GM12878 (cell line): ENCODE measurements at regions not wholly inside any gene's neighbourhood (a gene's known extent, or its start where the extent isn't known, plus 50 kb on each side); places are given as distances from the start of the nearest gene placed in this dataset.
"Not testable (repeated sequence)": the region's sequence is repeated elsewhere in the genome, so short reads cannot be mapped to it uniquely, and the experiment has no call there.

Source experiments
- ATAC-seq: fragments of 200-7000 bp; cut with Tn5 transposase; 3 replicates; pipeline ENCODE4 v1.9.1; 2020; ENCODE audit warnings: mild to moderate bottlenecking, moderate library complexity
- BruUV-seq: library from RNA; stranded (reverse); fragments of 400-500 nt; replicated peaks from 2 replicates; lab custom pipeline; 2021; lab: Mats Ljungman, UMichigan
- CTCF ChIA-PET: fragments of 300-600 bp; sonication (Branson Sonifier 250); formaldehyde crosslinking; extraction: SDS; loops from one replicate; lab custom pipeline; 2021; ENCODE audit warnings: inconsistent platforms; lab: Yijun Ruan, JAX
- POLR2A ChIA-PET: fragments of 350-600 bp; formaldehyde crosslinking; extraction: SDS; loops from one replicate; lab custom pipeline; 2021; ENCODE audit warnings: inconsistent platforms; lab: Charles Lee
- RAD21 ChIA-PET: fragments of 300-600 bp; sonication (Branson Sonifier 250); formaldehyde crosslinking; loops from one replicate; lab custom pipeline; 2023; ENCODE audit warnings: antibody characterized with exemption; ENCODE audit not compliant: unreplicated experiment; lab: Charles Lee
- SMC1A ChIA-PET: fragments of 300-600 bp; sonication (Branson Sonifier 250); formaldehyde crosslinking; loops from one replicate; lab custom pipeline; 2023; ENCODE audit not compliant: unreplicated experiment, uncharacterized antibody; lab: Charles Lee
- DNase-seq: peaks from one replicate; pipeline ENCODE4 v3.0.0-alpha.2; 2011; ENCODE audit warnings: low read depth, low spot score
- FAIRE-seq: peaks from 3 replicates; lab custom pipeline; 2011; peaks lifted over from hg19 to GRCh38; lab: Jason Lieb, UNC
- H2AFZ ChIP-seq: 2 replicates; pipeline ENCODE4 v1.6.0; 2011; ENCODE audit warnings: low read depth, low read length, control low read depth; ENCODE audit not compliant: control insufficient read depth
- H3K27ac ChIP-seq: 2 replicates; pipeline ENCODE4 v1.5.1; 2011; ENCODE audit warnings: control low read depth; ENCODE audit not compliant: control insufficient read depth, insufficient read depth
- H3K27me3 ChIP-seq, 2 experiments: replicated peaks in 1 of 2; 2 replicates each; pipeline versions ENCODE4 v1.6.0 to v1.6.1; 2011; ENCODE audit warnings: low read length in 1 of 2; ENCODE audit not compliant: control insufficient read depth in 2 of 2, insufficient read depth in 2 of 2
- H3K36me3 ChIP-seq, 2 experiments: 2 replicates each; pipeline ENCODE4 v1.5.1; 2011; ENCODE audit warnings: low read length in 1 of 2; ENCODE audit not compliant: control insufficient read depth in 2 of 2, insufficient read depth in 2 of 2
- H3K4me1 ChIP-seq: 2 replicates; pipeline ENCODE4 v1.6.1; 2011; ENCODE audit warnings: mild to moderate bottlenecking, low read length, moderate library complexity, mixed read lengths; ENCODE audit not compliant: control insufficient read depth, insufficient read depth
- H3K4me2 ChIP-seq: 2 replicates; pipeline ENCODE4 v1.6.0; 2011; ENCODE audit warnings: control low read depth; ENCODE audit not compliant: control insufficient read depth, insufficient read depth
- H3K4me3 ChIP-seq: fragments of 200-600 bp; sonication (generic); 2 replicates; pipeline ENCODE4 v1.5.1; 2016
- H3K79me2 ChIP-seq: 2 replicates; pipeline ENCODE4 v1.6.0; 2011; ENCODE audit warnings: low read length; ENCODE audit not compliant: control insufficient read depth, insufficient read depth
- H3K9ac ChIP-seq: 2 replicates; pipeline ENCODE4 v1.8.0; 2011; ENCODE audit warnings: low read length, control low read depth, mixed read lengths; ENCODE audit not compliant: control insufficient read depth, insufficient read depth
- H3K9me3 ChIP-seq: replicated peaks from 3 replicates; pipeline ENCODE4 v1.5.1; 2011; ENCODE audit warnings: mild to moderate bottlenecking, low read length; ENCODE audit not compliant: control insufficient read depth, insufficient read depth
- H4K20me1 ChIP-seq: 2 replicates; pipeline ENCODE4 v1.6.0; 2011; ENCODE audit not compliant: control insufficient read depth, insufficient read depth
- BRCA1 ChIP-seq: IDR thresholded peaks from 2 replicates; pipeline ENCODE4 v1.6.1; 2011; ENCODE audit warnings: low read depth, low read length, improper control_type of control experiment
- CBFB ChIP-seq: IDR thresholded peaks from 2 replicates; pipeline ENCODE4 v1.6.1; 2016; ENCODE audit warnings: antibody characterized with exemption, low read depth
- CHD1 ChIP-seq: IDR thresholded peaks from 2 replicates; pipeline ENCODE4 v1.6.1; 2012; ENCODE audit warnings: low read depth, low read length, improper control_type of control experiment
- FOXM1 ChIP-seq: IDR thresholded peaks from 2 replicates; pipeline ENCODE4 v1.6.1; 2012; ENCODE audit warnings: low read depth, mild to moderate bottlenecking, inconsistent platforms, low read length, moderate library complexity
- MYC ChIP-seq: IDR thresholded peaks from 2 replicates; pipeline ENCODE4 v1.6.1; 2011; ENCODE audit warnings: mild to moderate bottlenecking, low read length, moderate library complexity, inconsistent platforms; ENCODE audit not compliant: insufficient read depth, insufficient replicate concordance, insufficient read length, severe bottlenecking
- POLR2AphosphoS2 ChIP-seq: IDR thresholded peaks from 2 replicates; pipeline ENCODE4 v1.6.1; 2011; ENCODE audit warnings: low read depth, mild to moderate bottlenecking, low read length, improper control_type of control experiment, moderate library complexity
- SIX5 ChIP-seq: IDR thresholded peaks from 2 replicates; pipeline ENCODE4 v1.6.1; 2011; ENCODE audit warnings: mild to moderate bottlenecking, low read depth, low read length, moderate library complexity; ENCODE audit not compliant: severe bottlenecking
- TCF7 ChIP-seq: IDR thresholded peaks from 2 replicates; pipeline ENCODE4 v1.6.1; 2014; ENCODE audit warnings: antibody characterized with exemption, borderline replicate concordance
- ZSCAN29 ChIP-seq: fragments of 450-650 bp; IDR thresholded peaks from 2 replicates; pipeline ENCODE4 v1.6.1; 2017; ENCODE audit warnings: mild to moderate bottlenecking, moderate library complexity
- WGBS: methylation state at CpG from one replicate; pipeline ENCODE4 v1.1.6; 2016; ENCODE audit warnings: low lambda C conversion rate; ENCODE audit not compliant: insufficient replicate concordance, insufficient coverage; ENCODE audit errors: missing lambda C conversion rate; 5-methylcytosine and 5-hydroxymethylcytosine counted together
- in situ Hi-C: fragments of 300-500 bp; cut with MboI; formaldehyde crosslinking; loops from 9 replicates; pipeline ENCODE4 v1.14.3; 2018; ENCODE audit warnings: mixed read lengths
- intact Hi-C: fragments of 100-400 bp; cut with micrococcal nuclease; formaldehyde crosslinking; loops from one replicate; pipeline ENCODE4 v1.14.2; 2022; ENCODE audit not compliant: unreplicated experiment
- TF ChIP-seq, protein P1 (sequence below): fragments of 450-650 bp; IDR thresholded peaks from 2 replicates; pipeline ENCODE4 v1.6.1; 2017; ENCODE audit warnings: mild to moderate bottlenecking
- TF ChIP-seq, protein P2 (sequence below): IDR thresholded peaks from 2 replicates; pipeline ENCODE4 v1.6.1; 2011; ENCODE audit warnings: low read depth, low read length, improper control_type of control experiment, borderline replicate concordance

DNA sequence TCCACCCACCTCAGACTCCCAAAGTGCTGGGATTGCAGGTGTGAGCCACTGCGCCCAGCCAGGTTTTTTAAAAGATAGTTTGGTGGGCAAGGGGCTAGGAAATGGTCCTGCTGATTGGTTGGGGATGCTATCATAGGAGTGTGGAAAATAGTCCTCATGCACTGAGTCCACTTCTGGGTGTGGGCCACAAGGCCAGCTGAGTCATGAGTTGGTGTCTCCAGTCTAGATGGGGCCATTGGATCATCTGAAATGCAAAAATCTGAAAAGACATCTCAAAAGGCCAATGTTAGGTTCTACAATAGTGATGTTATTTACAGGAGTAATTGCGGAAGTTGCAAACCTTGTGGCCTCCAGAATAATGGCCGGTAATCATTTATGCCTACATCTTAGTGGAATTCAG lies 221.1 kb downstream of the ZNF674 start:
- Histone ChIP-seq H3K36me3 (no peaks in the 10 kb centered on the region), H3K4me3 (no peak overlapping the region), H3K9ac (no peak overlapping the region), H3K27me3 (no peaks in the 10 kb centered on the region), H3K27ac (no peak overlapping the region), H3K79me2 (no peaks in the 10 kb centered on the region), H3K4me1 (no peaks in the 10 kb centered on the region), H2AFZ (no peak overlapping the region), H3K4me2 (no peak overlapping the region), H4K20me1 (no peaks in the 10 kb centered on the region), H3K9me3 (no peaks in the 10 kb centered on the region)
- SMC1A ChIA-PET, result no interaction called here
- TF ChIP-seq CBFB (no peak), TCF7 (no peak), CHD1 (no peak), FOXM1 (no peak), ZSCAN29 (no peak), BRCA1 (no peak), MYC (no peak), SIX5 (no peak), POLR2AphosphoS2 (no peak)
- TF ChIP-seq, protein P1, sequence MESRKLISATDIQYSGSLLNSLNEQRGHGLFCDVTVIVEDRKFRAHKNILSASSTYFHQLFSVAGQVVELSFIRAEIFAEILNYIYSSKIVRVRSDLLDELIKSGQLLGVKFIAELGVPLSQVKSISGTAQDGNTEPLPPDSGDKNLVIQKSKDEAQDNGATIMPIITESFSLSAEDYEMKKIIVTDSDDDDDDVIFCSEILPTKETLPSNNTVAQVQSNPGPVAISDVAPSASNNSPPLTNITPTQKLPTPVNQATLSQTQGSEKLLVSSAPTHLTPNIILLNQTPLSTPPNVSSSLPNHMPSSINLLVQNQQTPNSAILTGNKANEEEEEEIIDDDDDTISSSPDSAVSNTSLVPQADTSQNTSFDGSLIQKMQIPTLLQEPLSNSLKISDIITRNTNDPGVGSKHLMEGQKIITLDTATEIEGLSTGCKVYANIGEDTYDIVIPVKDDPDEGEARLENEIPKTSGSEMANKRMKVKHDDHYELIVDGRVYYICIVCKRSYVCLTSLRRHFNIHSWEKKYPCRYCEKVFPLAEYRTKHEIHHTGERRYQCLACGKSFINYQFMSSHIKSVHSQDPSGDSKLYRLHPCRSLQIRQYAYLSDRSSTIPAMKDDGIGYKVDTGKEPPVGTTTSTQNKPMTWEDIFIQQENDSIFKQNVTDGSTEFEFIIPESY, result no peak
- TF ChIP-seq, protein P2, sequence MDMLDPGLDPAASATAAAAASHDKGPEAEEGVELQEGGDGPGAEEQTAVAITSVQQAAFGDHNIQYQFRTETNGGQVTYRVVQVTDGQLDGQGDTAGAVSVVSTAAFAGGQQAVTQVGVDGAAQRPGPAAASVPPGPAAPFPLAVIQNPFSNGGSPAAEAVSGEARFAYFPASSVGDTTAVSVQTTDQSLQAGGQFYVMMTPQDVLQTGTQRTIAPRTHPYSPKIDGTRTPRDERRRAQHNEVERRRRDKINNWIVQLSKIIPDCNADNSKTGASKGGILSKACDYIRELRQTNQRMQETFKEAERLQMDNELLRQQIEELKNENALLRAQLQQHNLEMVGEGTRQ, result no peak
- intact Hi-C loops, result no loop called here
- 25% methylated on average over 3 of the region's 3 CpGs for WGBS
- CTCF ChIA-PET, result no interaction called here
- ATAC-seq, result no peak
- FAIRE-seq, result no peak
- in situ Hi-C loops, result no loop called here
- DNase-seq, result no peak
- RAD21 ChIA-PET, result no interaction called here
- POLR2A ChIA-PET, result no interaction called here
- no TSS peak for BruUV-seq

DNA sequence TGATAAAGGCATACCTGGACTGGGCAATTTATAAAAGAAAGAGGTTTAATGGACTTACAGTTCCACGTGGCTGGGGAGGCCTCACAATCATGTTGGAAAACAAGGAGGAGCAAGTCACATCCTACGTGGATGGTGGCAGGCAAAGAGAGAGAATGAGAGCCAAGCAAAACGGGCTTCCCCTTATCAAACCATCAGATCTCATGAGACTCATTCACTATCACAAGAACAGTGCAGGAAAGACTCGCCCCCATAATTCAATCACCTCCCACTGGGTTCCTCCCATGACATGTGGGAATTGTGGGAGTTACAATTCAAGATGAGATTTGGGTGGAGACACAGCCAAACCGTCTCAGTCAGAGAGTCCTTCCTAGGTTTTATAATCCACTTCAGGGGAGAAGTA lies 222.3 kb downstream of the ZNF674 start:
- H3K27me3 ChIP-seq, POLR2A ChIA-PET, intact Hi-C loops, H3K36me3 ChIP-seq, H3K4me2 ChIP-seq, H3K79me2 ChIP-seq, H3K27ac ChIP-seq, DNase-seq, H3K9me3 ChIP-seq, SMC1A ChIA-PET, in situ Hi-C loops, FAIRE-seq, H4K20me1 ChIP-seq, BruUV-seq, H2AFZ ChIP-seq, H3K9ac ChIP-seq, H3K4me3 ChIP-seq, ATAC-seq, H3K4me1 ChIP-seq, RAD21 ChIA-PET, CTCF ChIA-PET: not testable (repeated sequence)
- WGBS, result 2% methylated on average over 5 of the region's 5 CpGs
